Colonic mucosa (tissue), 4 donors: ENCODE measurements at regions not wholly inside any gene's neighbourhood (a gene's known extent, or its start where the extent isn't known, plus 50 kb on each side); places are given as distances from the start of the nearest gene placed in this dataset.
"Not testable (repeated sequence)": the region's sequence is repeated elsewhere in the genome, so short reads cannot be mapped to it uniquely, and the experiment has no call there.

ENCODE experiments used
- DNase-seq: peaks from one replicate; pipeline ENCODE4 v3.0.0-alpha.2; 2020
- H3K27ac ChIP-seq: fragments of 200-600 bp; one replicate; pipeline ENCODE4 v1.8.0; 2021
- H3K27me3 ChIP-seq: fragments of 200-600 bp; one replicate; pipeline ENCODE4 v1.8.0; 2021
- H3K36me3 ChIP-seq: fragments of 200-600 bp; one replicate; pipeline ENCODE4 v1.8.0; 2021
- H3K4me1 ChIP-seq: fragments of 200-600 bp; one replicate; pipeline ENCODE4 v1.8.0; 2021; ENCODE audit warnings: mild to moderate bottlenecking
- H3K4me3 ChIP-seq: fragments of 200-600 bp; one replicate; pipeline ENCODE4 v1.8.0; 2021
- H3K9ac ChIP-seq, 2 donors: one replicate each; pipeline ENCODE4 v1.7.0; 2013; ENCODE audit warnings: control low read depth in 2 of 2, low read depth in 2 of 2, low read length in 2 of 2
- H3K9me3 ChIP-seq: fragments of 200-600 bp; one replicate; pipeline ENCODE4 v1.8.0; 2021
- CTCF ChIP-seq: fragments of 200-600 bp; IDR thresholded peaks from one replicate; pipeline ENCODE4 v1.8.0; 2022; ENCODE audit warnings: antibody characterized with exemption, mild to moderate bottlenecking
- intact Hi-C: fragments of 100-400 bp; cut with DNase I; formaldehyde crosslinking; loops from one replicate; pipeline ENCODE4 v1.14.1; 2022
- donor health status: healthy.
- donor health status: DM: no; HTN: no; CAD: no.
- donor health status: DM: no; HTN: no; CAD: no.

DNA sequence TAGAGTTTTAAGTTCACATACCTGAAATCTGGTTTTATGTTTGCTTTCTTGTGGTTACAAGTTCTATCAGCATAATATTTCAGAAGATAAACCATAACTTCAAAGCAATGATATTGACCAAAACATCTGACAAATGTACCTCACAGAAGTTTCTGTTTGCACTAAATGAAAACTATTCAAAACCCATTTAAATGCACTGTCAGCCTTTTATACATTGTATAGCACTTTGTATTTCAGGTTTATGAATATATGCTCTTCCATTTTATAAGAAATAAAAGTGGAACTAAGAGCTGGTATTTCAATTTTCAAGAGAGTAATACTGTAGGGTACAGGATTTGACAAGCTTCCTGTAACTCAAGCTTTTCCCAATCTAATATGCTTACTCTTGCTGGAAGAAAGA lies 388.6 kb upstream of the MBL2 start:
- H3K36me3 ChIP-seq = no peaks in the 10 kb centered on the region
- no peaks in the 10 kb centered on the region for H3K9me3 ChIP-seq
- H3K4me3 ChIP-seq = no peak overlapping the region
- DNase-seq = no peak
- intact Hi-C loops = no loop called here
- no peak for TF ChIP-seq CTCF
- H3K9ac ChIP-seq = no peak overlapping the region
- no peaks in the 10 kb centered on the region for H3K4me1 ChIP-seq
- no peaks in the 10 kb centered on the region for H3K27me3 ChIP-seq
- no peak overlapping the region for H3K27ac ChIP-seq

DNA sequence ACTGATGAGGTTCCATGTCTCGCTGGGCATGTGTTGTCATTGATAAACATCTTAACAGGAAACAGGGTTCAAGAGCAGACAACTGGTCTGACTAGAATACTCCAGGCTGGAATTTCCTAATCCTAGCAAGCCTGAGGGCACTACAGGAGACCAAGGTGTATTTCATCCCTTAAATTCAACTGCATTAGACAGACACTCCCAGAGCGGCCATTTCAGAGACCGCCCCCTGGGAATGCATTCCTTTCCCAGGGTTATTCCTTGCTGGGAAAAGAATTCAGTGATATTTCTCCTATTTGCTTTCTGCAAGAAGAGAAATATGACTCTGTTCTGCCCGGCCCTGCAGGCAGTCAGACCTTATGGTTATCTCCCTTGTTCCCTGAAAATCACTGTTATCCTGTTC lies 383.1 kb upstream of the MBL2 start:
- H3K36me3 ChIP-seq, H3K4me1 ChIP-seq, intact Hi-C loops, H3K4me3 ChIP-seq, H3K9me3 ChIP-seq, H3K27ac ChIP-seq, H3K9ac ChIP-seq, DNase-seq, H3K27me3 ChIP-seq: not testable (repeated sequence)

DNA sequence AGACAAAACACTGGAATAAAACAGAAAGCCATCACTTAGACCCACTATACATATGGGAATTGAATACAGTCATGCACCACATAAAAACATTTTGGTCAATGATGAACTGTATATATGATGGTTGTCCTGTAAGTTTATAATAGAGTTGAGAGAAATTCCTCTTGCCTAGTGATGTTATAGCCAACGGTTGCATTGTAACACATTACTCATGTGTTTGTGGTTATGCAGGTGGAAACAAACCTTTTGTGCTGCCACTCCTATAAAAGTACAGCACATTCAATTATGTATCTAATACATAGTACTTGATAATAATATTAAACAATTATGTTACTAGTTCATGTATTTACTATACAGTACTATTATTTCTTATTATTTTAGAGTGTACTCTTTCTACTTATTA lies 381.2 kb upstream of the MBL2 start:
- no peak for DNase-seq

GRCh38 chr10:53140506-53140905 lies 367.9 kb upstream of the MBL2 start:
- no peak for TF ChIP-seq CTCF
- no peaks in the 10 kb centered on the region for H3K27me3 ChIP-seq
- H3K9ac ChIP-seq = no peak overlapping the region
- DNase-seq = no peak
- H3K9me3 ChIP-seq = no peaks in the 10 kb centered on the region
- H3K4me1 ChIP-seq = no peaks in the 10 kb centered on the region
- H3K36me3 ChIP-seq = no peaks in the 10 kb centered on the region
- no peak overlapping the region for H3K27ac ChIP-seq
- H3K4me3 ChIP-seq = no peak overlapping the region
- intact Hi-C loops = no loop called here

More for the DNA sequence above, 381.2 kb upstream of the MBL2 start:
- Histone ChIP-seq H3K4me1 (no peaks in the 10 kb centered on the region), H3K36me3 (no peaks in the 10 kb centered on the region), H3K9me3 (no peaks in the 10 kb centered on the region), H3K27ac (no peak overlapping the region), H3K4me3 (no peak overlapping the region), H3K9ac (no peak overlapping the region), H3K27me3 (no peaks in the 10 kb centered on the region)
- intact Hi-C loops = no loop called here
- no peak for TF ChIP-seq CTCF

DNA sequence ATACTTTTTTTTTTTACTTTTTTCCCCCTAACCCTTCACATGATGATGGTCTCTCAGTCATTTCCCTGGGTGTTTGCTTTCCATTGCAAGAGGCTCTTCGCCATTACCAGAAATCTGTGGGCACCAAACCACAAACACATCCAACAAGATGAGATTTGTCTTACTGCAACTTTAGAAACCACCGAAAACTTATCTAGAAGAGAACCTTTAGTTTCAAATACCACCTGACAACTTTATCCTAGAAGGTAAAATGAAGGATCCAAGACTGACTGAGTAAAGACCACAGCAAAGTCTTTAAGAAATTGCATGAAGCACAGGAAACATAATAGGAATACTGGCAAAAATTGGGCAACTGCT lies 363.3 kb upstream of the MBL2 start:
- Histone ChIP-seq H3K4me1 (no peaks in the 10 kb centered on the region), H3K36me3 (no peaks in the 10 kb centered on the region), H3K9me3 (no peaks in the 10 kb centered on the region), H3K27ac (no peak overlapping the region), H3K9ac (no peak overlapping the region), H3K4me3 (no peak overlapping the region), H3K27me3 (no peaks in the 10 kb centered on the region)
- intact Hi-C loops = no loop called here
- DNase-seq = no peak
- TF ChIP-seq CTCF = no peak

- DNase-seq = no peak
- TF ChIP-seq CTCF = no peak
- Histone ChIP-seq H3K9ac (no peak overlapping the region), H3K4me1 (no peaks in the 10 kb centered on the region), H3K36me3 (no peaks in the 10 kb centered on the region), H3K27ac (no peak overlapping the region), H3K4me3 (no peak overlapping the region), H3K27me3 (no peaks in the 10 kb centered on the region), H3K9me3 (no peaks in the 10 kb centered on the region)
- intact Hi-C loops = no loop called here
These were observed 362.8 kb upstream of the MBL2 start for GRCh38 chr10:53135213-53135896.
